Thoracic aorta (tissue), 2 donors: ENCODE measurements at regions not wholly inside any gene's neighbourhood (a gene's known extent, or its start where the extent isn't known, plus 50 kb on each side); places are given as distances from the start of the nearest gene placed in this dataset.

Experiments
- ATAC-seq: fragments of 150-250 bp; one replicate; pipeline ENCODE4 v1.8.0; 2017; ENCODE audit warnings: low read depth; ENCODE audit not compliant: insufficient number of reproducible peaks, low FRiP score
- DNase-seq: peaks from one replicate; pipeline ENCODE4 v3.0.0-alpha.2; 2020; ENCODE audit warnings: low spot score
- H3K27ac ChIP-seq, 2 donors: fragments of 200-600 bp; sonication (generic); 1 replicate in 1 of 2; 2 replicates in 1 of 2; pipeline ENCODE4 v1.5.1; 2016; ENCODE audit warnings: mild to moderate bottlenecking in 2 of 2, moderate library complexity in 2 of 2
- H3K27me3 ChIP-seq: fragments of 200-600 bp; sonication (generic); replicated peaks from 2 replicates; pipeline ENCODE4 v1.6.0; 2016; ENCODE audit warnings: mild to moderate bottlenecking; ENCODE audit not compliant: insufficient read depth
- H3K36me3 ChIP-seq: fragments of 200-600 bp; sonication (generic); one replicate; pipeline ENCODE4 v1.5.1; 2016
- H3K4me1 ChIP-seq, 2 donors: fragments of 200-600 bp; sonication (generic); 1 replicate in 1 of 2; 2 replicates in 1 of 2; pipeline versions ENCODE4 v1.5.1 to v1.6.0; 2016; ENCODE audit warnings: low read depth in 2 of 2, mild to moderate bottlenecking in 1 of 2; ENCODE audit not compliant: control insufficient read depth in 1 of 2
- H3K4me3 ChIP-seq: fragments of 200-600 bp; sonication (generic); 2 replicates; pipeline ENCODE4 v1.5.1; 2016; ENCODE audit warnings: mild to moderate bottlenecking
- H3K9me3 ChIP-seq: fragments of 200-600 bp; sonication (generic); 2 replicates; pipeline ENCODE4 v1.5.1; 2016
- TF ChIP-seq, protein P1 (sequence below): fragments of 200-600 bp; sonication (generic); IDR thresholded peaks from one replicate; pipeline ENCODE4 v1.5.1; 2019; ENCODE audit warnings: antibody characterized with exemption

- TF ChIP-seq, protein P1, sequence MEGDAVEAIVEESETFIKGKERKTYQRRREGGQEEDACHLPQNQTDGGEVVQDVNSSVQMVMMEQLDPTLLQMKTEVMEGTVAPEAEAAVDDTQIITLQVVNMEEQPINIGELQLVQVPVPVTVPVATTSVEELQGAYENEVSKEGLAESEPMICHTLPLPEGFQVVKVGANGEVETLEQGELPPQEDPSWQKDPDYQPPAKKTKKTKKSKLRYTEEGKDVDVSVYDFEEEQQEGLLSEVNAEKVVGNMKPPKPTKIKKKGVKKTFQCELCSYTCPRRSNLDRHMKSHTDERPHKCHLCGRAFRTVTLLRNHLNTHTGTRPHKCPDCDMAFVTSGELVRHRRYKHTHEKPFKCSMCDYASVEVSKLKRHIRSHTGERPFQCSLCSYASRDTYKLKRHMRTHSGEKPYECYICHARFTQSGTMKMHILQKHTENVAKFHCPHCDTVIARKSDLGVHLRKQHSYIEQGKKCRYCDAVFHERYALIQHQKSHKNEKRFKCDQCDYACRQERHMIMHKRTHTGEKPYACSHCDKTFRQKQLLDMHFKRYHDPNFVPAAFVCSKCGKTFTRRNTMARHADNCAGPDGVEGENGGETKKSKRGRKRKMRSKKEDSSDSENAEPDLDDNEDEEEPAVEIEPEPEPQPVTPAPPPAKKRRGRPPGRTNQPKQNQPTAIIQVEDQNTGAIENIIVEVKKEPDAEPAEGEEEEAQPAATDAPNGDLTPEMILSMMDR: no peak
- no peak for ATAC-seq
Measured at GRCh38 chr5:113974976-113975375, 386.9 kb upstream of the KCNN2 start.

DNA sequence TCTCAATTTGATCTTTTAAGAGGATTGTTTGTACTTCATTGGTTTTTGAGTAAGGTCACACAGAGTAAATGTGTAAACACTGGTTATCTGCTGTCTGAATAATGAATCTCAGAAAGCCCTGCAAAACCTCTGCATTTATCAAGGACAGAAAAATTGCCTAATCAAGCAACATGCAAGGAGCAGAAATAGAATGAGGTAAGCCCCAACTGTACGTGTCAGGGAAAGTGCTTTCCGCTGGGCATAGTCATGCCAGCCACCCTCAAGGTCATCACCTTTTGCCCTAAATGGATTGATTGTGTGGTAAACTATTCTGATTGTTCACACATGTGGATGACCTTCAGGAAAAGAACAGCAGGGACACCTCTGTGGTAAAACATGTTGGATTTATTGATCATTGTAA lies 376.9 kb upstream of the KCNN2 start:
- DNase-seq (no peak), ATAC-seq (no peak)
- TF ChIP-seq, protein P1: no peak
- Histone ChIP-seq H3K4me1 (no peaks in the 10 kb centered on the region), H3K4me3 (no peak overlapping the region), H3K36me3 (no peaks in the 10 kb centered on the region), H3K9me3 (no peaks in the 10 kb centered on the region), H3K27ac (no peak overlapping the region), H3K27me3 (no peaks in the 10 kb centered on the region)

More at GRCh38 chr5:113974976-113975375, 386.9 kb upstream of the KCNN2 start:
- no peak for DNase-seq
- Histone ChIP-seq H3K9me3 (peaks cover 4% of the 10 kb centered on the region), H3K36me3 (no peaks in the 10 kb centered on the region), H3K4me1 (no peaks in the 10 kb centered on the region), H3K27me3 (no peaks in the 10 kb centered on the region), H3K4me3 (no peak overlapping the region), H3K27ac (no peak overlapping the region)

DNA sequence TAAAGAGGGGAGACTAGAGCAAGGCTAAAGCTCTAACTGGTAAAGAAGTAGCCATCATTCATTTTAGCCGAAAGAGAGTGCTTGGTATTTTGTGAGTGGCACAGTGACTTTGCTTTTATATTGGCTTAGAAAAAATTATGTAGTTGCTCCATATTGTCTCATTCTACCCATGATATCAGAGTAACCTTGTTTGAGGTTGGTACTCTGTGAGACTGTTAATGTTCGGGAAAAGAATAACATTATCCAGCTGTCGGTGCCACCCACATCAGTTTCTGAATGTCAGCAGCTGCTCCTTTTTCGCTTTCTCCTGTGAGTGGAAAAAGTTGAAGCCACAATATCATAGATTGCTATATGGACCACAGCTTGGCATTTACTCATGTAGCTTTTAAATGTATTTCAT lies 376.4 kb upstream of the KCNN2 start:
- Histone ChIP-seq H3K27ac (no peak overlapping the region), H3K36me3 (no peaks in the 10 kb centered on the region), H3K9me3 (no peaks in the 10 kb centered on the region), H3K4me3 (no peak overlapping the region), H3K27me3 (no peaks in the 10 kb centered on the region), H3K4me1 (no peaks in the 10 kb centered on the region)
- TF ChIP-seq, protein P1: no peak
- DNase-seq: no peak
- ATAC-seq: no peak

- H3K4me3 ChIP-seq: no peak overlapping the region
- H3K36me3 ChIP-seq: no peaks in the 10 kb centered on the region
- H3K27me3 ChIP-seq: no peaks in the 10 kb centered on the region
Measured at GRCh38 chr5:113989278-113989912, 372.5 kb upstream of the KCNN2 start.

GRCh38 chr5:113989913-113990305 lies 372.0 kb upstream of the KCNN2 start:
- TF ChIP-seq, protein P1: no peak
- Histone ChIP-seq H3K27me3 (no peaks in the 10 kb centered on the region), H3K4me1 (no peaks in the 10 kb centered on the region), H3K36me3 (no peaks in the 10 kb centered on the region), H3K27ac (no peak overlapping the region), H3K4me3 (no peak overlapping the region), H3K9me3 (no peaks in the 10 kb centered on the region)
- ATAC-seq (no peak), DNase-seq (no peak)

More at GRCh38 chr5:113989278-113989912, 372.5 kb upstream of the KCNN2 start:
- TF ChIP-seq, protein P1: no peak
- Histone ChIP-seq H3K9me3 (no peaks in the 10 kb centered on the region), H3K4me1 (no peaks in the 10 kb centered on the region), H3K27ac (no peak overlapping the region)
- DNase-seq (no peak), ATAC-seq (no peak)
